ENCODE measurements at regions not wholly inside any gene's neighbourhood (a gene's known extent, or its start where the extent isn't known, plus 50 kb on each side); places are given as distances from the start of the nearest gene placed in this dataset.
"Not testable (repeated sequence)": the region's sequence is repeated elsewhere in the genome, so short reads cannot be mapped to it uniquely, and the experiment has no call there.

GRCh38 chr13:79859756-79860155 lies 378.8 kb downstream of the NDFIP2 start:
- FAIRE-seq, result no peak

GRCh38 chr13:79853251-79853650 lies 372.3 kb downstream of the NDFIP2 start:
- no peak for FAIRE-seq

GRCh38 chr13:79851318-79851717 lies 370.4 kb downstream of the NDFIP2 start:
- no peak for FAIRE-seq

- no peak for FAIRE-seq
Observed at GRCh38 chr13:79847882-79848592, 367.1 kb downstream of the NDFIP2 start.

GRCh38 chr13:79846386-79846785 lies 365.4 kb downstream of the NDFIP2 start:
- no peak for FAIRE-seq

GRCh38 chr13:79837741-79838450 lies 356.9 kb downstream of the NDFIP2 start:
- no peak for FAIRE-seq

- not testable (repeated sequence) for FAIRE-seq
Observed at GRCh38 chr13:79836121-79836520, 355.2 kb downstream of the NDFIP2 start.

- FAIRE-seq, result no peak
Observed at GRCh38 chr13:79834876-79835275, 353.9 kb downstream of the NDFIP2 start.

- no peak for FAIRE-seq
Observed at GRCh38 chr13:79833991-79834390, 353.0 kb downstream of the NDFIP2 start.

- no peak for FAIRE-seq
Observed at GRCh38 chr13:79831556-79831955, 350.6 kb downstream of the NDFIP2 start.

GRCh38 chr13:79830945-79831344 lies 350.0 kb downstream of the NDFIP2 start:
- FAIRE-seq, result no peak

GRCh38 chr13:79830426-79830825 lies 349.5 kb downstream of the NDFIP2 start:
- no peak for FAIRE-seq

- FAIRE-seq, result no peak
Observed at GRCh38 chr13:79829880-79830279, 348.9 kb downstream of the NDFIP2 start.

- FAIRE-seq, result no peak
Observed at GRCh38 chr13:79825959-79826358, 345.0 kb downstream of the NDFIP2 start.

GRCh38 chr13:79815041-79815440 lies 334.1 kb downstream of the NDFIP2 start:
- no peak for FAIRE-seq

- no peak for FAIRE-seq
Observed at GRCh38 chr13:79812070-79812850, 331.3 kb downstream of the NDFIP2 start.

- no peak for FAIRE-seq
Observed at GRCh38 chr13:79811170-79811569, 330.2 kb downstream of the NDFIP2 start.

- FAIRE-seq, result no peak
Observed at GRCh38 chr13:79810669-79811068, 329.7 kb downstream of the NDFIP2 start.

GRCh38 chr13:79810018-79810417 lies 329.1 kb downstream of the NDFIP2 start:
- FAIRE-seq, result no peak

- no peak for FAIRE-seq
Observed at GRCh38 chr13:79808475-79808874, 327.5 kb downstream of the NDFIP2 start.

GRCh38 chr13:79807554-79807953 lies 326.6 kb downstream of the NDFIP2 start:
- FAIRE-seq, result no peak

- no peak for FAIRE-seq
Observed at GRCh38 chr13:79806821-79807220, 325.9 kb downstream of the NDFIP2 start.

- no peak for FAIRE-seq
Observed at GRCh38 chr13:79805317-79805716, 324.4 kb downstream of the NDFIP2 start.

GRCh38 chr13:79803989-79804388 lies 323.0 kb downstream of the NDFIP2 start:
- no peak for FAIRE-seq

All from TTC549 (cell line).